ENCODE measurements at regions not wholly inside any gene's neighbourhood (a gene's known extent, or its start where the extent isn't known, plus 50 kb on each side); places are given as distances from the start of the nearest gene placed in this dataset.

DNA sequence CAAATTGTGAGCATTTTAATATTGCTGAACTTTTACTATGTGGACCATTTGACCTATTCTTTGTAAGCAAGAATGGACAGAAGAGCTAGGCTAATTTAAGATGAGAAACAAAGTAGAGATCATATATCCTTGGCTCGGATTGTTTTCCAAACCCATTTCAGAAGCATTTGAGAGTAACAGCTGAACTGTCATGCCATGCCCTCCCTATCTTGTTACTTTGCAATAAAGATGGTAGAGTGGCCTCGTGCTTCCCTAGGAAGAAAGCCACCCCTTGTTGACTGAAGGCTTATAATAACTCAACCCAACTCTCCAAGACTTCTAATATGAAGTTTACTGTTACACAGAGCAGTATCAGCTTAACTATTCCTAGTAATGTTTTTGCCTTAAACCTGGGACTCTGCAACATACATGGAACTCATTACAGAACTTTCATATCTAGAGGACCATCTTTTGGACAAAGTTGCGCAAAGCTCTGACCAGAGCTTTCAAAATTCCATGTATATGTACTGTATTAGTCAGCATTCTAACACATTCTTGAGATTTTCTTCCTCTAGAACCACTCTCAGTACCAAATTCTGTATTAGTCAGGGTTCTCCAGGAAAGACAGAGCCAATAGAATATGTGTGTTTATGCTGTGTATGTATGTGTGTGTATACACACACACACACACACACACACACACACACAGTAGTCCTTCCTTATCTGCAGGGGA lies 68.7 kb downstream of the ADAMTS1 start:
- no peak for DNase-seq (ENCODE audit: extremely low spot score)
- TF ChIP-seq, protein P1, sequence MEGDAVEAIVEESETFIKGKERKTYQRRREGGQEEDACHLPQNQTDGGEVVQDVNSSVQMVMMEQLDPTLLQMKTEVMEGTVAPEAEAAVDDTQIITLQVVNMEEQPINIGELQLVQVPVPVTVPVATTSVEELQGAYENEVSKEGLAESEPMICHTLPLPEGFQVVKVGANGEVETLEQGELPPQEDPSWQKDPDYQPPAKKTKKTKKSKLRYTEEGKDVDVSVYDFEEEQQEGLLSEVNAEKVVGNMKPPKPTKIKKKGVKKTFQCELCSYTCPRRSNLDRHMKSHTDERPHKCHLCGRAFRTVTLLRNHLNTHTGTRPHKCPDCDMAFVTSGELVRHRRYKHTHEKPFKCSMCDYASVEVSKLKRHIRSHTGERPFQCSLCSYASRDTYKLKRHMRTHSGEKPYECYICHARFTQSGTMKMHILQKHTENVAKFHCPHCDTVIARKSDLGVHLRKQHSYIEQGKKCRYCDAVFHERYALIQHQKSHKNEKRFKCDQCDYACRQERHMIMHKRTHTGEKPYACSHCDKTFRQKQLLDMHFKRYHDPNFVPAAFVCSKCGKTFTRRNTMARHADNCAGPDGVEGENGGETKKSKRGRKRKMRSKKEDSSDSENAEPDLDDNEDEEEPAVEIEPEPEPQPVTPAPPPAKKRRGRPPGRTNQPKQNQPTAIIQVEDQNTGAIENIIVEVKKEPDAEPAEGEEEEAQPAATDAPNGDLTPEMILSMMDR (IDR thresholded peaks at IDR 0.05; ENCODE audit: control extremely low read depth, extremely low read depth, low read depth, missing control alignments) = no peak
- POLR2A ChIA-PET = no interaction called here
- CTCF ChIA-PET = no interaction called here

DNA sequence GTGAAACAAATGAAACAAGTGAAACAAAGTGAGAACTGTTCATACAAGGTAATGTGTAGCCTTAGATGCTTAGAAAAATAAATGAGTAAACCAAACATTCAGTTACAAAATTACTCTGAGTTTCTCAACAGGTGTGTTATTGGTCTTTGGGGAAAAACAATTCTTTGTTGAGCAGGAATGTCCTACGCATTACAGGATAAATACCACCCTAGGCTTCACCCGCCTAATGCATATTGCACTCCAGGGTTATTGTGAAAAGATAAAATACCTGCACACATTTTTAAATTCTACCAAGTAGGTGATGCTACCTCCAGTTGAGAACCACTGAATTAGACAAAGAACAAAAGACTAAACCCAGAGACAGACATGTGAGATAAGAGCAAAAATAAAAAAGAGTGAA lies 72.2 kb downstream of the ADAMTS1 start:
- ChIA-PET CTCF (no interaction called here), POLR2A (no interaction called here)
- TF ChIP-seq, protein P1 (IDR thresholded peaks at IDR 0.05; ENCODE audit: control extremely low read depth, extremely low read depth, low read depth, missing control alignments) = no peak

DNA sequence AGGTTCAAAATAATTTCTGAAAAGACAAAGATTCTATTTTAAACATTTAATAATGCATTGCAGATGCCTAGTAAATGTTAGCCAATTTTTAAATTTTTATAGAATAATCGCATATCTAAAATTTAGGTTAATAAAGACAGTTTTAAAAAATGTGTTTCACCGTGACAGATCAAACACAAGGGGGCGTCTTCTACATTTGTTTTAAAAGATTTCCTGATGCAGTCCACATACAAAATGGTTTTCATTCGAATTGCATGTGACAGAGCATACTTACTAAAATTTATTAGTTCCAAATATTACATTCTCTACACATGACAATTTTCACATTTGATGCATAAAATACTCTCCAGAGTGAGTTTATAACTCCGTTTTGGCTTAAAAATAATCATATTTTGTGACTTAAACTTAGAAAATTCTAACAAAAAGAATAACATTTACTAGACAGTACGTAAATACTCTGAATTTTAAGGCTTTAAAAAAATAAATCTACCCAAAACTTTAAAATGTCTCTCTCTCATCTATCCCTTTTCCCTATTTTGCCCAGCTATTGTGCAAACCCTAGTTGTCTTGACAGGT lies 75.5 kb downstream of the ADAMTS1 start:
- DNase-seq (ENCODE audit: extremely low spot score) = no peak
- CTCF ChIA-PET = no interaction called here

More for the DNA sequence above, 72.2 kb downstream of the ADAMTS1 start:
- DNase-seq (ENCODE audit: extremely low spot score) = no peak

DNA sequence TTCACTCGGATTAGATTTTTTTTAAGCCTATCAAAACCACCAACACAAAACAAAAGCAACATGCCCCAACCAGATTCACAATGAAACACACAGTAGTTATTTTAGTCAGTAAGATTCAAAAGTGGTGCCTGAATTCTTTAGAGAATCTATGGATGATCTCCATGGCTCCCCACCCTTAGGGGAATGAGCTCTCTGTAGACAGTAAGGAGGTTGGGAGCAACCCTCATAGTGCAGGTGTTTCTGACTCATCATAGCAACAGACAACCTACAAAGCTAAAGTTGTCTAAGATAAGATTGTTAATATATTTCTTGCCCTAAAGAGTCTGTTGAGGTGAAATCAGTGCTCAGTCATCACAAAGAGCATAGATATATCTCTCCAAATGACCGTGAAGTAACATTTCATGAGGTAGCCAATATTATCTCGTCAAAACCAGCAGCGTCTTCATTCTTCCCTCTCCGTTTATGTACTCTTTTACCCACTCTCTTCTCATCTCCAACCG lies 78.3 kb downstream of the ADAMTS1 start:
- DNase-seq (ENCODE audit: extremely low spot score) = no peak
- TF ChIP-seq, protein P1 (IDR thresholded peaks at IDR 0.05; ENCODE audit: control extremely low read depth, extremely low read depth, low read depth, missing control alignments) = no peak
- ChIA-PET POLR2A (no interaction called here), CTCF (no interaction called here)

More for the DNA sequence above, 75.5 kb downstream of the ADAMTS1 start:
- POLR2A ChIA-PET = interaction anchor here (0.7 kb wide), 1 partner anchor 15 kb away, joined by 3 read pairs; no protein-coding TSS in a partner anchor
- TF ChIP-seq, protein P1 (IDR thresholded peaks at IDR 0.05; ENCODE audit: control extremely low read depth, extremely low read depth, low read depth, missing control alignments) = no peak

DNA sequence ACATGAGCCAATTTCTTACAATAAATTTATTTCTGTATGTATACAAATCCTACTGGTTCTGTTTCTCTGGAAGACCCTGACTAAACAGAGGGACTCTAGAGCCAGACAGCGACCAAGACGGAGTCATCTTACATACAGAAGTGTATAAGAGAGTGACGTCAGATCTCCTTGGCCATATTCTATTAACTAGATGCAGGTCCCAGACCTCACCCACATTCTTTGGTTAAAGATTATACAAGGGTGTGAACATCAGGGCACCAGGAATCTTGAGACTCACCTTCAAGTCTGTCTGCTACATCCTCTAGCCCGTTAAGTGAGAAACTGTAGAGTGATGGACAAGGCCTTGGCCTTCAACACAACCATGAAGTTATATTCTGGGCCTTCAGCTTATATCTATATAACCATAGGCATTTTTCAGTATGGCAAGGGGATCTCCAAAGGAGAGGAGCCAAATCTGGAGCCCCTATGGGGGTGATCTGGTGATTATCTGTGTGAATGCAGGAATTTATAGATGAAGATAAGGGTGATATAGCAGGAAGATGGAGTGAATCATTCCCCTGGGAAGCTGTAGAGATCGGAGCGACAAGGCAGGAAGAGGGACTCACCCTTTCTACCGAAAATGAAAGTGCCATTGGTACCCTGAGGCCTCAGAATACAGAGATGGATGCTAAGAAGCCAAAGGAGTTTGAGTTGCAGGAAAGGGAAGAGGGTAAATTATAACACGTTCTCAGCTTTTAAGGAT lies 83.9 kb downstream of the ADAMTS1 start:
- TF ChIP-seq, protein P1 (IDR thresholded peaks at IDR 0.05; ENCODE audit: control extremely low read depth, extremely low read depth, low read depth, missing control alignments) = no peak
- DNase-seq (ENCODE audit: extremely low spot score) = no peak
- ChIA-PET CTCF (interaction anchor here (1.4 kb wide), 1 partner anchor 12 kb away, joined by 3 read pairs; no protein-coding TSS in a partner anchor), POLR2A (no interaction called here)

DNA sequence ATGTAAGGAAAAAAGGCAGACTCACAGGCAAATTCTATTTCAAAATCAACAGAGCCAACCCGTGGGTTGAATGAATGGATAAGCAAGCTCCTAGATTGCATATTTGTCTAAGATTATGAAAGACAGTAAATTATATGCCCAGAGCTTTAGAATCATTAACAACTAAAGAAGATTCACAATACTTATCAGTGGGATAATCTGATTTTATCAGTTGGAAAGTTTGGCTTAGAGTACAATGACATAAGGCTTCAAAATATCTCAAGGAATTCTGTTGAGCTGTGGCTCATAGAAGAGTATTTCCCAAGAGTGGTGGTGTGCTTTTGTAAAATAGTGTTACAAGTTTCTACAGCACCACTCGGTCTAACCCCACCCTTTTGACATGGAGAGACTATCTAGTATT lies 85.5 kb downstream of the ADAMTS1 start:
- ChIA-PET CTCF (no interaction called here), POLR2A (no interaction called here)
- TF ChIP-seq, protein P1 (IDR thresholded peaks at IDR 0.05; ENCODE audit: control extremely low read depth, extremely low read depth, low read depth, missing control alignments) = no peak
- DNase-seq (ENCODE audit: extremely low spot score) = no peak
